Osteocyte (in vitro differentiated cells): ENCODE measurements at regions not wholly inside any gene's neighbourhood (a gene's known extent, or its start where the extent isn't known, plus 50 kb on each side); places are given as distances from the start of the nearest gene placed in this dataset.

Experiments
- DNase-seq: peaks from one replicate; pipeline ENCODE4 v3.0.0; 2021; ENCODE audit warnings: mixed read lengths; ENCODE audit not compliant: unreplicated experiment; ENCODE audit errors: extremely low spot score
- H3K27ac Mint-ChIP-seq: one replicate; pipeline ENCODE4 v1.8.0; 2021; ENCODE audit warnings: mild to moderate bottlenecking, mixed read lengths; ENCODE audit not compliant: unreplicated experiment
- H3K27me3 Mint-ChIP-seq: one replicate; pipeline ENCODE4 v1.8.0; 2021; ENCODE audit warnings: mixed read lengths; ENCODE audit not compliant: unreplicated experiment
- H3K36me3 Mint-ChIP-seq: one replicate; pipeline ENCODE4 v1.8.0; 2021; ENCODE audit warnings: mixed read lengths; ENCODE audit not compliant: unreplicated experiment
- H3K4me1 Mint-ChIP-seq: one replicate; pipeline ENCODE4 v1.8.0; 2021; ENCODE audit warnings: mixed read lengths; ENCODE audit not compliant: unreplicated experiment
- H3K4me3 Mint-ChIP-seq: one replicate; pipeline ENCODE4 v1.8.0; 2021; ENCODE audit warnings: mild to moderate bottlenecking, moderate library complexity, mixed read lengths; ENCODE audit not compliant: unreplicated experiment
- H3K9me3 Mint-ChIP-seq: one replicate; pipeline ENCODE4 v1.8.0; 2021; ENCODE audit warnings: mixed read lengths; ENCODE audit not compliant: unreplicated experiment
- TF ChIP-seq, protein P1 (sequence below): fragments of 200-600 bp; sonication (generic); IDR thresholded peaks from 2 replicates; pipeline ENCODE4 v1.5.0; 2021; ENCODE audit warnings: antibody characterized with exemption, mild to moderate bottlenecking, moderate library complexity

DNA sequence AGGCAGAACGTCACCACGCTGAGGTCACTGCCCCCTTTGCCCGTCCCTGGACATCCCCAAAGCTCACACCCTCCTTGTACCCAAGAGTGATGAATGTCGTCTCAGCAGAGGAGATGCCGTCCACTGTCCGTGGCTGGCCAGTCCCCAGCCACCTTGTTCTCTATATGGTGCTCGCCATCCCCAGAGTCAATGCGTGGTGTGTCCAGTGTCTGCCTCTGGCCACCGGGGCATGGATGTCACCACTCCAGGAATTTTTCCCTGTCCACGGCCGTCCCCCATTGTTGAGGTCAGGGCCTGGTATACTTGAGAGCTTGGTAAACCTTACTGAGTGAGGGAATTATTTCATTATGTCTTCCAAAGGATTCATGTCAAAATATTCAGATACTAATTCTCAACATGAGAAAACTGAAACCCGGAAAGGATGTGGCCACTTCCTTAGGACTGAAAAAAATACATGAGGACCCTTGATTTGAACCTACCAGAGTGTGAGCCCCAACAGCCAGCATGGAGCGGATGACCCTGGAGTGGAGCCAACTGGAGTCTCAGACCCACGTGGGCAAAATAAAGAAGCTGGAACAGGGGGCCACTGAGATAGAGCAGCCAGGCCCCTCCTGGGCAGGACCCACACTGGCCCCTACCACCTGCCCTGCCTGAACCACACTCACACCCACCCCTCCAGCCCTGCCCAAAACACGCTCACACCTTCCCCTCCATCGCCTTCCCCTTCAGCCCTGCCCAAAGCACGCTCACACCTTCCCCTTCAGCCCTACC is 376.4 kb downstream of the BRD1 start:
- no peak for DNase-seq
- Mint-ChIP-seq H3K4me1 (peaks cover 4% of the 10 kb centered on the region), H3K36me3 (no peaks in the 10 kb centered on the region), H3K27ac (no peak overlapping the region), H3K4me3 (no peak overlapping the region), H3K27me3 (peaks cover 35% of the 10 kb centered on the region), H3K9me3 (no peaks in the 10 kb centered on the region)
- TF ChIP-seq, protein P1, sequence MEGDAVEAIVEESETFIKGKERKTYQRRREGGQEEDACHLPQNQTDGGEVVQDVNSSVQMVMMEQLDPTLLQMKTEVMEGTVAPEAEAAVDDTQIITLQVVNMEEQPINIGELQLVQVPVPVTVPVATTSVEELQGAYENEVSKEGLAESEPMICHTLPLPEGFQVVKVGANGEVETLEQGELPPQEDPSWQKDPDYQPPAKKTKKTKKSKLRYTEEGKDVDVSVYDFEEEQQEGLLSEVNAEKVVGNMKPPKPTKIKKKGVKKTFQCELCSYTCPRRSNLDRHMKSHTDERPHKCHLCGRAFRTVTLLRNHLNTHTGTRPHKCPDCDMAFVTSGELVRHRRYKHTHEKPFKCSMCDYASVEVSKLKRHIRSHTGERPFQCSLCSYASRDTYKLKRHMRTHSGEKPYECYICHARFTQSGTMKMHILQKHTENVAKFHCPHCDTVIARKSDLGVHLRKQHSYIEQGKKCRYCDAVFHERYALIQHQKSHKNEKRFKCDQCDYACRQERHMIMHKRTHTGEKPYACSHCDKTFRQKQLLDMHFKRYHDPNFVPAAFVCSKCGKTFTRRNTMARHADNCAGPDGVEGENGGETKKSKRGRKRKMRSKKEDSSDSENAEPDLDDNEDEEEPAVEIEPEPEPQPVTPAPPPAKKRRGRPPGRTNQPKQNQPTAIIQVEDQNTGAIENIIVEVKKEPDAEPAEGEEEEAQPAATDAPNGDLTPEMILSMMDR = no peak

DNA sequence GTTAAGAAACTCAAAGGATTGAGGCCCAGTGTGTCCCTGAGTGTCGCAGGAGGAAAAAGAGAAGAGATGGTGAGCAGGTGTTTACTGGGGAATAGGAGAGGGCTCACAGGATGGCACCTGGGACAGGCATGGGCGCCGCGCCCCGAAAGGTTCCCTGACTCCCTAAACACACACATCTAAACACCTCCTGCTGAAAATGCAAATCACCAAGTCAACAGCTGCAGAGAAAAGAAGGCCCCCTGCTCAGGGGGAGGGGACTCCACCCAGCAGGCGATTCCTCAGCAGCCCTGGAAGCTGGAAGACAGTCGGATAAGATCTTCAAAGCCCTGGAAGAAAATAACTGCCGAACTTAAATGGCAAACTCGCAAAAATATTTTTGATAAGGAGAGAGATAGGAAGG is 377.2 kb downstream of the BRD1 start:
- H3K27me3 Mint-ChIP-seq = peaks cover 34% of the 10 kb centered on the region
- TF ChIP-seq, protein P1 = no peak
- H3K4me3 Mint-ChIP-seq = no peak overlapping the region
- H3K9me3 Mint-ChIP-seq = no peaks in the 10 kb centered on the region
- no peak for DNase-seq
- no peaks in the 10 kb centered on the region for H3K36me3 Mint-ChIP-seq
- H3K4me1 Mint-ChIP-seq = peaks cover 4% of the 10 kb centered on the region
- no peak overlapping the region for H3K27ac Mint-ChIP-seq

DNA sequence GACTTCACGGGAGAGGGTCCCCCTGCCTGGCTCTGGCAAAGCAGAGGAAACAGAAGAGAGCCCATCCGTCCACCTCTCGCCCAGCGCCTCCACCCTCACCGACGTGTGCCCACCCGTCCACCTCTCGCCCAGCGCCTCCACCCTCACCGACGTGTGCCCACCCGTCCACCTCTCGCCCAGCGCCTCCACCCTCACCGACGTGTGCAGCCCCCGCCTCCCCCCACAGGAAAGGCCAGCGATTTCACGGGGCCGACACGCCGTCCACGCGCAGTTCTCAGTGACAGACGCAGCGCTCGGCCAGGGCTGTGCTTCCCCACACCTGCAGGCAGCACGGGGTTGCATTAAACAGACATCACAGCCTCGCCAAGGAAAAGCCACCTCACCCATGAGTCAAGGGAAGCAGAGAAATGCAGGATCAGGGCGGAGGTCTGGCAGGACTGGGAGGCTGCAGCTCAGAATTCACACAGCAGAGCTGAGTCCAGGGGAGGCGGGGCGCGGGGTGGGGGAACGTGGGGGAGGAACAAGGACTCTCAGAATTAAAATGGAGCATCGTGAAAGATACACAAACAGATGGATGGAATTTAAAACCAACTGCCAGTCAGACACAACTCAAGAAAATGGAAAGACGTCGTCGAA is 377.7 kb downstream of the BRD1 start:
- Mint-ChIP-seq H3K9me3 (no peaks in the 10 kb centered on the region), H3K36me3 (no peaks in the 10 kb centered on the region), H3K27me3 (peaks cover 29% of the 10 kb centered on the region), H3K27ac (no peak overlapping the region), H3K4me1 (peaks cover 4% of the 10 kb centered on the region), H3K4me3 (no peak overlapping the region)
- DNase-seq = no peak
- TF ChIP-seq, protein P1 = no peak

DNA sequence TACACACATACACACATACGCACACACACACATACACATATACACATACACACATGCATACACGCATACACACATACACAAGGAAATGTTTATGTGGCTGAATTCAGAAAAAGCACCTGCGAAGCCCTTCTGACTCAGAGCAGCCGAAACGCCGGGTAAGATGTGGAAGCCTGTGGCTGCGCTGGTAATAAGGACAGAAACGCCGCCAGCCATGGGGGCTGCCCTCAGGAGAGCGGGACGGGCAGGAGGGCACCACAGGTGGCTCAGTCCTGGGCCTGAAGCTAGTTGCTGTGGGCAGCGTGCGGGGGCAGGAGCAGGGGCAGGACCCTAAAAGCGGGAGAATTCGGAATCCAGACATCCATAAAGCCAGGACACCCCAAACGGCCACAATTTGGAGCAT is 378.3 kb downstream of the BRD1 start:
- Mint-ChIP-seq H3K9me3 (no peaks in the 10 kb centered on the region), H3K27ac (no peak overlapping the region), H3K36me3 (no peaks in the 10 kb centered on the region), H3K4me1 (peaks cover 4% of the 10 kb centered on the region), H3K27me3 (peaks cover 33% of the 10 kb centered on the region), H3K4me3 (no peak overlapping the region)
- TF ChIP-seq, protein P1 = no peak
- DNase-seq = no peak

DNA sequence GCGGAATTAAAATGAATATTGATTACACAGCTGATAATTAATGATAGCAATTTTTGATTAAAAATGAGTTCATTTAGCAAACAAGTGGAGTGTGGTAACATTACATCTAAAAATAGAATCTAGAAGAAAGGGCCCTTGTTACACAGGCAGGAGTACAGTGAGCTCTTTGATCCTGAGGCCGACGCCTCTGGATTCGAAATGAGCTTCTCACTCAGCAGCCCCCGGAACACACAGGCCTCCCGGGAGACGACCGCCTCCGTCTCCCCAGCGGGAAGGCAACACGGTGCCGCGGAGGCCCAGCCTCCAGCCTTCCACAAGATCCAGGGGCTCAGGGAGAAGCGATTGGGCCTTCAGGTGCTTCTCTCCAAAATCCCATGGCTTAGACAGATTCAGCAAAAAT is 379.1 kb downstream of the BRD1 start:
- Mint-ChIP-seq H3K27ac (no peak overlapping the region), H3K9me3 (no peaks in the 10 kb centered on the region), H3K27me3 (peaks cover 37% of the 10 kb centered on the region), H3K36me3 (no peaks in the 10 kb centered on the region), H3K4me1 (peaks cover 4% of the 10 kb centered on the region), H3K4me3 (no peak overlapping the region)
- TF ChIP-seq, protein P1 = no peak
- DNase-seq = no peak
